Urinary bladder (tissue), 3 donors: ENCODE measurements at regions not wholly inside any gene's neighbourhood (a gene's known extent, or its start where the extent isn't known, plus 50 kb on each side); places are given as distances from the start of the nearest gene placed in this dataset.

Experiments
- DNase-seq: peaks from one replicate; pipeline ENCODE4 v3.0.0-alpha.2; 2015; ENCODE audit errors: extremely low spot score
- H3K27ac ChIP-seq: one replicate; pipeline ENCODE4 v1.5.1; 2013; ENCODE audit warnings: low read depth, mild to moderate bottlenecking, moderate library complexity
- H3K36me3 ChIP-seq: one replicate; pipeline ENCODE4 v1.6.1; 2013; ENCODE audit warnings: mild to moderate bottlenecking, moderate library complexity; ENCODE audit not compliant: insufficient read depth
- H3K4me1 ChIP-seq: one replicate; pipeline ENCODE4 v1.6.1; 2013; ENCODE audit warnings: mild to moderate bottlenecking, moderate library complexity; ENCODE audit not compliant: insufficient read depth
- H3K4me3 ChIP-seq: one replicate; pipeline ENCODE4 v1.5.1; 2013; ENCODE audit warnings: low read depth, low read length
- WGBS: extraction: QIAGEN DNeasy Blood & Tissue Kit; methylation state at CpG from one replicate; pipeline ENCODE4 v1.1.7; 2013; 5-methylcytosine and 5-hydroxymethylcytosine counted together
- donor health status: healthy with polysubstance abuse.
- donor health status: healthy.

GRCh38 chr13:58587183-58587582, 955.6 kb downstream of the PCDH17 start:
- Histone ChIP-seq H3K4me3 (no peak overlapping the region), H3K36me3 (no peaks in the 10 kb centered on the region), H3K27ac (no peak overlapping the region), H3K4me1 (no peaks in the 10 kb centered on the region)
- no peak for DNase-seq
- WGBS = 84% methylated on average over 2 of the region's 2 CpGs

GRCh38 chr13:58592052-58592451, 960.5 kb downstream of the PCDH17 start:
- no peak overlapping the region for H3K27ac ChIP-seq
- no peaks in the 10 kb centered on the region for H3K36me3 ChIP-seq
- no peaks in the 10 kb centered on the region for H3K4me1 ChIP-seq
- DNase-seq = no peak
- no peak overlapping the region for H3K4me3 ChIP-seq

GRCh38 chr13:58592786-58593185, 961.2 kb downstream of the PCDH17 start:
- H3K4me3 ChIP-seq = no peak overlapping the region
- no peak for DNase-seq
- no peaks in the 10 kb centered on the region for H3K4me1 ChIP-seq
- no peak overlapping the region for H3K27ac ChIP-seq
- WGBS = 86% methylated on average over 1 of the region's 1 CpG
- no peaks in the 10 kb centered on the region for H3K36me3 ChIP-seq

- no peaks in the 10 kb centered on the region for H3K36me3 ChIP-seq
- H3K27ac ChIP-seq = no peak overlapping the region
- DNase-seq = no peak
- no peak overlapping the region for H3K4me3 ChIP-seq
- H3K4me1 ChIP-seq = no peaks in the 10 kb centered on the region
- WGBS = 59% methylated on average over 5 of the region's 5 CpGs
Measured at GRCh38 chr13:58594747-58595600, 963.4 kb downstream of the PCDH17 start.

- no peaks in the 10 kb centered on the region for H3K36me3 ChIP-seq
- no peak overlapping the region for H3K27ac ChIP-seq
- WGBS = 98% methylated on average over 2 of the region's 2 CpGs
- no peak overlapping the region for H3K4me3 ChIP-seq
- H3K4me1 ChIP-seq = no peaks in the 10 kb centered on the region
- DNase-seq = no peak
Measured at GRCh38 chr13:58597552-58597951, 966.0 kb downstream of the PCDH17 start.

GRCh38 chr13:58598241-58598640, 966.7 kb downstream of the PCDH17 start:
- no peak overlapping the region for H3K4me3 ChIP-seq
- WGBS = 84% methylated on average over 2 of the region's 2 CpGs
- H3K4me1 ChIP-seq = no peaks in the 10 kb centered on the region
- no peaks in the 10 kb centered on the region for H3K36me3 ChIP-seq
- H3K27ac ChIP-seq = no peak overlapping the region
- no peak for DNase-seq

- DNase-seq = no peak
- WGBS = 96% methylated on average over 11 of the region's 11 CpGs
- H3K4me3 ChIP-seq = no peak overlapping the region
- H3K36me3 ChIP-seq = no peaks in the 10 kb centered on the region
- H3K27ac ChIP-seq = no peak overlapping the region
- no peaks in the 10 kb centered on the region for H3K4me1 ChIP-seq
Measured at GRCh38 chr13:58611117-58611516, 979.6 kb downstream of the PCDH17 start.

- Histone ChIP-seq H3K36me3 (no peaks in the 10 kb centered on the region), H3K27ac (no peak overlapping the region), H3K4me1 (no peaks in the 10 kb centered on the region), H3K4me3 (no peak overlapping the region)
- no peak for DNase-seq
- 86% methylated on average over 3 of the region's 3 CpGs for WGBS
Measured at GRCh38 chr13:58617880-58618665, 986.5 kb downstream of the PCDH17 start.

- H3K27ac ChIP-seq = no peak overlapping the region
- H3K4me1 ChIP-seq = no peaks in the 10 kb centered on the region
- H3K4me3 ChIP-seq = no peak overlapping the region
- no peaks in the 10 kb centered on the region for H3K36me3 ChIP-seq
- DNase-seq = no peak
- WGBS = 55% methylated on average over 5 of the region's 5 CpGs
Measured at GRCh38 chr13:58619396-58620113, 988.0 kb downstream of the PCDH17 start.

- 58% methylated on average over 2 of the region's 2 CpGs for WGBS
- no peak for DNase-seq
- H3K36me3 ChIP-seq = no peaks in the 10 kb centered on the region
Measured at GRCh38 chr13:58620176-58620575, 988.6 kb downstream of the PCDH17 start.

GRCh38 chr13:58625703-58626389, 994.3 kb downstream of the PCDH17 start:
- Histone ChIP-seq H3K4me1 (no peaks in the 10 kb centered on the region), H3K27ac (no peak overlapping the region), H3K36me3 (no peaks in the 10 kb centered on the region), H3K4me3 (no peak overlapping the region)
- WGBS = 97% methylated on average over 3 of the region's 3 CpGs
- DNase-seq = no peak

More at GRCh38 chr13:58620176-58620575, 988.6 kb downstream of the PCDH17 start:
- H3K4me1 ChIP-seq = no peaks in the 10 kb centered on the region
- H3K27ac ChIP-seq = no peak overlapping the region
- no peak overlapping the region for H3K4me3 ChIP-seq

- no peak overlapping the region for H3K4me3 ChIP-seq
- no peak for DNase-seq
- 90% methylated on average over 1 of the region's 1 CpG for WGBS
- H3K27ac ChIP-seq = no peak overlapping the region
- H3K36me3 ChIP-seq = no peaks in the 10 kb centered on the region
- H3K4me1 ChIP-seq = no peaks in the 10 kb centered on the region
Measured at GRCh38 chr13:58630794-58631193, 999.2 kb downstream of the PCDH17 start.

- no peak for DNase-seq
- Histone ChIP-seq H3K4me1 (no peaks in the 10 kb centered on the region), H3K4me3 (no peak overlapping the region), H3K27ac (no peak overlapping the region), H3K36me3 (no peaks in the 10 kb centered on the region)
- 83% methylated on average over 3 of the region's 3 CpGs for WGBS
Measured at GRCh38 chr13:58633226-58633625, 1001.7 kb downstream of the PCDH17 start.
